ENCODE measurements at regions not wholly inside any gene's neighbourhood (a gene's known extent, or its start where the extent isn't known, plus 50 kb on each side); places are given as distances from the start of the nearest gene placed in this dataset.

DNA sequence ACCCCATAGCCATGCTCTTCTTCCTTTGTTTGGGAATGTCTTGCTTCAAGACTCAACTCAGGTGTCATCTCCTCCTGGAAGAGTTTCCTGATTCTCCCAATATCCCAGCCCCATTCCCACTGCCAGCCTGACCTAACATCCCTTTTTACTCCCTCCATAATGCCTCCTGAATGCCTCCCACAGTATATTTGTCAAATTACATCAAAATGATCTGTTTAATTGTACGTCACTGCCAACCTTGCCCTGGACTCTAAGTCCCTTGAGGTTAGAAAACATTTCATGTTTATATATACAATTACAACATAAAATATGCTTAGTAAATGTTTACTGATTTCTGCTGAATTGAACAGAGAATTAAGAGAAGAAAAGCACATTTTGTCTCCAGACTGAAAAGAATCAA, 301.6 kb upstream of the PDE4D start:
- TF ChIP-seq, protein P1, sequence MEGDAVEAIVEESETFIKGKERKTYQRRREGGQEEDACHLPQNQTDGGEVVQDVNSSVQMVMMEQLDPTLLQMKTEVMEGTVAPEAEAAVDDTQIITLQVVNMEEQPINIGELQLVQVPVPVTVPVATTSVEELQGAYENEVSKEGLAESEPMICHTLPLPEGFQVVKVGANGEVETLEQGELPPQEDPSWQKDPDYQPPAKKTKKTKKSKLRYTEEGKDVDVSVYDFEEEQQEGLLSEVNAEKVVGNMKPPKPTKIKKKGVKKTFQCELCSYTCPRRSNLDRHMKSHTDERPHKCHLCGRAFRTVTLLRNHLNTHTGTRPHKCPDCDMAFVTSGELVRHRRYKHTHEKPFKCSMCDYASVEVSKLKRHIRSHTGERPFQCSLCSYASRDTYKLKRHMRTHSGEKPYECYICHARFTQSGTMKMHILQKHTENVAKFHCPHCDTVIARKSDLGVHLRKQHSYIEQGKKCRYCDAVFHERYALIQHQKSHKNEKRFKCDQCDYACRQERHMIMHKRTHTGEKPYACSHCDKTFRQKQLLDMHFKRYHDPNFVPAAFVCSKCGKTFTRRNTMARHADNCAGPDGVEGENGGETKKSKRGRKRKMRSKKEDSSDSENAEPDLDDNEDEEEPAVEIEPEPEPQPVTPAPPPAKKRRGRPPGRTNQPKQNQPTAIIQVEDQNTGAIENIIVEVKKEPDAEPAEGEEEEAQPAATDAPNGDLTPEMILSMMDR (IDR thresholded peaks at IDR 0.05), result no peak
- no peak for TF ChIP-seq POLR2A (IDR thresholded peaks at IDR 0.05)
- no peak for TF ChIP-seq POLR2AphosphoS5 (IDR thresholded peaks at IDR 0.05)

All from transverse colon (tissue), 4 donors.